ENCODE measurements at regions not wholly inside any gene's neighbourhood (a gene's known extent, or its start where the extent isn't known, plus 50 kb on each side); places are given as distances from the start of the nearest gene placed in this dataset.

GRCh38 chr7:13166801-13167200 is 479.4 kb downstream of the ARL4A start:
- TF ChIP-seq FOXK2 (IDR thresholded peaks at IDR 0.05) (no peak), HDGF (IDR thresholded peaks at IDR 0.05; ENCODE audit: borderline replicate concordance) (no peak), LEF1 (IDR thresholded peaks at IDR 0.05; ENCODE audit: borderline replicate concordance) (no peak), BHLHE40 (IDR thresholded peaks at IDR 0.05; ENCODE audit: borderline replicate concordance) (no peak), CTBP1 (IDR thresholded peaks at IDR 0.05; ENCODE audit: borderline replicate concordance) (no peak), ELF4 (IDR thresholded peaks at IDR 0.05) (no peak), SP1 (IDR thresholded peaks at IDR 0.05) (no peak), NFRKB (IDR thresholded peaks at IDR 0.05) (no peak)

Measured in HEK293T (cell line).